ENCODE measurements at regions not wholly inside any gene's neighbourhood (a gene's known extent, or its start where the extent isn't known, plus 50 kb on each side); places are given as distances from the start of the nearest gene placed in this dataset.

- no peak for DNase-seq
Observed at GRCh38 chr10:78868456-78868855, 200.3 kb upstream of the ZMIZ1 start.

GRCh38 chr10:78868861-78869260 is 199.9 kb upstream of the ZMIZ1 start:
- DNase-seq = no peak

- DNase-seq = no peak
Observed at GRCh38 chr10:78869508-78870454, 199.0 kb upstream of the ZMIZ1 start.

- DNase-seq = no peak
Observed at GRCh38 chr10:78870458-78870857, 198.3 kb upstream of the ZMIZ1 start.

GRCh38 chr10:78871796-78872195 is 197.0 kb upstream of the ZMIZ1 start:
- no peak for DNase-seq

- DNase-seq = no peak
Observed at GRCh38 chr10:78873413-78873812, 195.4 kb upstream of the ZMIZ1 start.

- no peak for DNase-seq
Observed at GRCh38 chr10:78875331-78875877, 193.4 kb upstream of the ZMIZ1 start.

- no peak for DNase-seq
Observed at GRCh38 chr10:78875932-78876331, 192.8 kb upstream of the ZMIZ1 start.

GRCh38 chr10:78876449-78876848 is 192.3 kb upstream of the ZMIZ1 start:
- DNase-seq = no peak

GRCh38 chr10:78879621-78880020 is 189.1 kb upstream of the ZMIZ1 start:
- DNase-seq = no peak

GRCh38 chr10:78886129-78886528 is 182.6 kb upstream of the ZMIZ1 start:
- no peak for DNase-seq

- DNase-seq = no peak
Observed at GRCh38 chr10:78889536-78890063, 179.2 kb upstream of the ZMIZ1 start.

- DNase-seq = no peak
Observed at GRCh38 chr10:78890506-78890905, 178.3 kb upstream of the ZMIZ1 start.

GRCh38 chr10:78891741-78892140 is 177.0 kb upstream of the ZMIZ1 start:
- DNase-seq = no peak

- no peak for DNase-seq
Observed at GRCh38 chr10:78892338-78893176, 176.2 kb upstream of the ZMIZ1 start.

GRCh38 chr10:78893217-78893616 is 175.5 kb upstream of the ZMIZ1 start:
- DNase-seq = no peak

- no peak for DNase-seq
Observed at GRCh38 chr10:78894089-78894840, 174.5 kb upstream of the ZMIZ1 start.

- DNase-seq = no peak
Observed at GRCh38 chr10:78894841-78895195, 173.9 kb upstream of the ZMIZ1 start.

- no peak for DNase-seq
Observed at GRCh38 chr10:78895469-78895868, 173.3 kb upstream of the ZMIZ1 start.

- no peak for DNase-seq
Observed at GRCh38 chr10:78896159-78896928, 172.4 kb upstream of the ZMIZ1 start.

GRCh38 chr10:78898341-78899097 is 170.2 kb upstream of the ZMIZ1 start:
- no peak for DNase-seq

All from left hindlimb (tissue), 1 donor.